ES-I3 (cell line): ENCODE measurements at regions not wholly inside any gene's neighbourhood (a gene's known extent, or its start where the extent isn't known, plus 50 kb on each side); places are given as distances from the start of the nearest gene placed in this dataset.

Experiments used
- H3K36me3 ChIP-seq: 2 replicates; pipeline ENCODE4 v1.6.1; 2013; ENCODE audit warnings: mild to moderate bottlenecking, low read length, control low read depth, moderate library complexity; ENCODE audit not compliant: insufficient read depth
- H3K4me1 ChIP-seq: 2 replicates; pipeline ENCODE4 v1.6.1; 2013; ENCODE audit warnings: mild to moderate bottlenecking, control low read depth, low read length; ENCODE audit not compliant: insufficient read depth
- H3K9ac ChIP-seq: 2 replicates; pipeline ENCODE4 v1.6.1; 2013; ENCODE audit warnings: low read depth, mild to moderate bottlenecking, low read length, moderate library complexity
- H3K9me3 ChIP-seq: 2 replicates; pipeline ENCODE4 v1.6.1; 2013; ENCODE audit warnings: mild to moderate bottlenecking, low read length, moderate library complexity; ENCODE audit not compliant: control insufficient read depth, insufficient read depth

GRCh38 chr10:78186572-78186971 lies 152.9 kb downstream of the RPS24 start:
- no peak overlapping the region for H3K9ac ChIP-seq
- no peaks in the 10 kb centered on the region for H3K4me1 ChIP-seq
- no peaks in the 10 kb centered on the region for H3K36me3 ChIP-seq
- no peaks in the 10 kb centered on the region for H3K9me3 ChIP-seq

GRCh38 chr10:78187371-78187770 lies 153.7 kb downstream of the RPS24 start:
- Histone ChIP-seq H3K9me3 (0 out of 2 replicates have a peak, but pooled peaks cover 2% of the 10 kb centered on the region), H3K36me3 (no peaks in the 10 kb centered on the region), H3K9ac (no peak overlapping the region)

GRCh38 chr10:78188446-78188845 lies 154.8 kb downstream of the RPS24 start:
- 0 out of 2 replicates have a peak, but pooled peaks cover 2% of the 10 kb centered on the region for H3K9me3 ChIP-seq
- no peak overlapping the region for H3K9ac ChIP-seq
- no peaks in the 10 kb centered on the region for H3K4me1 ChIP-seq
- H3K36me3 ChIP-seq: no peaks in the 10 kb centered on the region

More at GRCh38 chr10:78187371-78187770, 153.7 kb downstream of the RPS24 start:
- H3K4me1 ChIP-seq: no peaks in the 10 kb centered on the region

GRCh38 chr10:78190051-78190825 lies 156.6 kb downstream of the RPS24 start:
- 0 out of 2 replicates have a peak, but pooled peaks cover 2% of the 10 kb centered on the region for H3K9me3 ChIP-seq

GRCh38 chr10:78191301-78191700 lies 157.6 kb downstream of the RPS24 start:
- Histone ChIP-seq H3K9me3 (0 out of 2 replicates have a peak, but pooled peaks cover 2% of the 10 kb centered on the region), H3K9ac (no peak overlapping the region), H3K36me3 (no peaks in the 10 kb centered on the region)

More at GRCh38 chr10:78190051-78190825, 156.6 kb downstream of the RPS24 start:
- Histone ChIP-seq H3K36me3 (no peaks in the 10 kb centered on the region), H3K4me1 (no peaks in the 10 kb centered on the region), H3K9ac (no peak overlapping the region)

GRCh38 chr10:78193189-78193588 lies 159.5 kb downstream of the RPS24 start:
- H3K9me3 ChIP-seq: 0 out of 2 replicates have a peak, but pooled peaks cover 2% of the 10 kb centered on the region
- H3K36me3 ChIP-seq: no peaks in the 10 kb centered on the region
- no peaks in the 10 kb centered on the region for H3K4me1 ChIP-seq
- H3K9ac ChIP-seq: no peak overlapping the region

More at GRCh38 chr10:78191301-78191700, 157.6 kb downstream of the RPS24 start:
- no peaks in the 10 kb centered on the region for H3K4me1 ChIP-seq

GRCh38 chr10:78194050-78194449 lies 160.4 kb downstream of the RPS24 start:
- no peaks in the 10 kb centered on the region for H3K36me3 ChIP-seq
- no peaks in the 10 kb centered on the region for H3K4me1 ChIP-seq
- no peak overlapping the region for H3K9ac ChIP-seq
- 0 out of 2 replicates have a peak, but pooled peaks cover 2% of the 10 kb centered on the region for H3K9me3 ChIP-seq

GRCh38 chr10:78194539-78195402 lies 161.1 kb downstream of the RPS24 start:
- Histone ChIP-seq H3K36me3 (no peaks in the 10 kb centered on the region), H3K9me3 (0 out of 2 replicates have a peak, but pooled peaks cover 2% of the 10 kb centered on the region), H3K9ac (no peak overlapping the region), H3K4me1 (no peaks in the 10 kb centered on the region)

- 0 out of 2 replicates have a peak, but pooled peaks cover 2% of the 10 kb centered on the region for H3K9me3 ChIP-seq
- H3K9ac ChIP-seq: no peak overlapping the region
- no peaks in the 10 kb centered on the region for H3K4me1 ChIP-seq
- H3K36me3 ChIP-seq: no peaks in the 10 kb centered on the region
These were observed 162.7 kb downstream of the RPS24 start for GRCh38 chr10:78196396-78196795.

- Histone ChIP-seq H3K4me1 (no peaks in the 10 kb centered on the region), H3K9ac (no peak overlapping the region), H3K9me3 (0 out of 2 replicates have a peak, but pooled peaks cover 2% of the 10 kb centered on the region), H3K36me3 (no peaks in the 10 kb centered on the region)
These were observed 163.3 kb downstream of the RPS24 start for GRCh38 chr10:78196964-78197363.

- Histone ChIP-seq H3K4me1 (no peaks in the 10 kb centered on the region), H3K9ac (no peak overlapping the region), H3K36me3 (no peaks in the 10 kb centered on the region), H3K9me3 (no peaks in the 10 kb centered on the region)
These were observed 164.1 kb downstream of the RPS24 start for GRCh38 chr10:78197628-78198272.

GRCh38 chr10:78199005-78199725 lies 165.5 kb downstream of the RPS24 start:
- Histone ChIP-seq H3K9me3 (no peaks in the 10 kb centered on the region), H3K9ac (no peak overlapping the region), H3K4me1 (no peaks in the 10 kb centered on the region), H3K36me3 (no peaks in the 10 kb centered on the region)

GRCh38 chr10:78199759-78200158 lies 166.1 kb downstream of the RPS24 start:
- H3K9ac ChIP-seq: no peak overlapping the region
- H3K9me3 ChIP-seq: no peaks in the 10 kb centered on the region
- H3K36me3 ChIP-seq: no peaks in the 10 kb centered on the region
- no peaks in the 10 kb centered on the region for H3K4me1 ChIP-seq
